ENCODE measurements at regions not wholly inside any gene's neighbourhood (a gene's known extent, or its start where the extent isn't known, plus 50 kb on each side); places are given as distances from the start of the nearest gene placed in this dataset.

DNA sequence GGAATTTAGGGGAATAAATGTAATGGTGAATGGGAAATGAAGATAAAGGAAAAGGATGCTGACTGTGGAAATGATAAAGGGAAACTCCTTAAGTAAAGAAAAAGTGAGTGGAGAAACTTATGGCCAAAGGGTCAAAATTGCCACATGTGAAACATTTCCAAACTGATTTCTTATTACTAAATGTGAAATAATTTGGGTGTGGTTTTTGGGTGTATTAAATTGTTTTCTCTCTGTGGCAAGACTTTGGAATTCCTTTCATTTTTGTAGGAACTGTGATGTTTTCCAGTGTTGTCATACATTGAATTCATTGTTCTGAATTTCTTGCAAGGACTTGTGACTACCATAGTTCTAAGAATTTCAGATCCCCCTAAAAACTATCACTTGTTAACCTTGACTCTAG lies 1891.5 kb upstream of the SEL1L start:
- DNase-seq (ENCODE audit: low spot score): no peak
- ChIA-PET CTCF (no interaction called here), POLR2A (no interaction called here)
- TF ChIP-seq ESRRA (CRISPR knock-in tag; IDR thresholded peaks at IDR 0.05; ENCODE audit: borderline replicate concordance): no peak
- no peak for TF ChIP-seq ARID4B (CRISPR knock-in tag; IDR thresholded peaks at IDR 0.05; ENCODE audit: borderline replicate concordance)
- no peak for TF ChIP-seq ZNF281 (CRISPR knock-in tag; IDR thresholded peaks at IDR 0.05)
- Mint-ChIP-seq H3K27ac (no peak overlapping the region; the same call in 1 of the 2 replicates), H3K27me3 (ENCODE audit: low read depth) (no peaks in the 10 kb centered on the region), H3K36me3 (no peaks in the 10 kb centered on the region), H3K4me3 (no peak overlapping the region), H3K4me1 (peaks cover 8% of the 10 kb centered on the region), H3K9me3 (no peaks in the 10 kb centered on the region)
- ATAC-seq: no peak

GRCh38 chr14:83425706-83426105 lies 1892.1 kb upstream of the SEL1L start:
- H3K4me3 Mint-ChIP-seq: no peak overlapping the region
- no peak for DNase-seq (ENCODE audit: low spot score)
- TF ChIP-seq, protein P1, sequence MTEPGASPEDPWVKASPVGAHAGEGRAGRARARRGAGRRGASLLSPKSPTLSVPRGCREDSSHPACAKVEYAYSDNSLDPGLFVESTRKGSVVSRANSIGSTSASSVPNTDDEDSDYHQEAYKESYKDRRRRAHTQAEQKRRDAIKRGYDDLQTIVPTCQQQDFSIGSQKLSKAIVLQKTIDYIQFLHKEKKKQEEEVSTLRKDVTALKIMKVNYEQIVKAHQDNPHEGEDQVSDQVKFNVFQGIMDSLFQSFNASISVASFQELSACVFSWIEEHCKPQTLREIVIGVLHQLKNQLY (CRISPR knock-in tag; IDR thresholded peaks at IDR 0.05): no peak
- no peak for TF ChIP-seq ERG (CRISPR knock-in tag; IDR thresholded peaks at IDR 0.05)
- TF ChIP-seq MYBL2 (CRISPR knock-in tag; IDR thresholded peaks at IDR 0.05): no peak
- TF ChIP-seq, protein P2, sequence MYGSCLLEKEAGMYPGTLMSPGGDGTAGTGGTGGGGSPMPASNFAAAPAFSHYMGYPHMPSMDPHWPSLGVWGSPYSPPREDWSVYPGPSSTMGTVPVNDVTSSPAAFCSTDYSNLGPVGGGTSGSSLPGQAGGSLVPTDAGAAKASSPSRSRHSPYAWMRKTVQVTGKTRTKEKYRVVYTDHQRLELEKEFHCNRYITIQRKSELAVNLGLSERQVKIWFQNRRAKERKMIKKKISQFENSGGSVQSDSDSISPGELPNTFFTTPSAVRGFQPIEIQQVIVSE (CRISPR knock-in tag; IDR thresholded peaks at IDR 0.05; ENCODE audit: borderline replicate concordance): no peak
- TF ChIP-seq HMGA2 (CRISPR knock-in tag; IDR thresholded peaks at IDR 0.05): no peak
- no peak for TF ChIP-seq TP53 (CRISPR knock-in tag; IDR thresholded peaks at IDR 0.05)
- no peak for TF ChIP-seq NFATC4 (CRISPR knock-in tag; IDR thresholded peaks at IDR 0.05)
- TF ChIP-seq IRF2 (CRISPR knock-in tag; IDR thresholded peaks at IDR 0.05; ENCODE audit: borderline replicate concordance, low read depth): no peak
- TF ChIP-seq CBFB (CRISPR knock-in tag; IDR thresholded peaks at IDR 0.05; ENCODE audit: low read depth): no peak
- TF ChIP-seq ATF2 (CRISPR knock-in tag; IDR thresholded peaks at IDR 0.05; ENCODE audit: borderline replicate concordance, low read depth): no peak
- no peak for TF ChIP-seq JUN (CRISPR knock-in tag; IDR thresholded peaks at IDR 0.05)
- no peak for TF ChIP-seq STAT6 (CRISPR knock-in tag; conservative IDR thresholded peaks at IDR 0.05; ENCODE audit: low read depth)
- TF ChIP-seq, protein P3, sequence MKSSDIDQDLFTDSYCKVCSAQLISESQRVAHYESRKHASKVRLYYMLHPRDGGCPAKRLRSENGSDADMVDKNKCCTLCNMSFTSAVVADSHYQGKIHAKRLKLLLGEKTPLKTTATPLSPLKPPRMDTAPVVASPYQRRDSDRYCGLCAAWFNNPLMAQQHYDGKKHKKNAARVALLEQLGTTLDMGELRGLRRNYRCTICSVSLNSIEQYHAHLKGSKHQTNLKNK (CRISPR knock-in tag; IDR thresholded peaks at IDR 0.05): no peak
- no peak for TF ChIP-seq JAZF1 (CRISPR knock-in tag; IDR thresholded peaks at IDR 0.05)
- TF ChIP-seq FOXJ3 (CRISPR knock-in tag; IDR thresholded peaks at IDR 0.05; ENCODE audit: borderline replicate concordance): no peak
- no peak for TF ChIP-seq NR1H2 (CRISPR knock-in tag; IDR thresholded peaks at IDR 0.05)

More at GRCh38 chr14:83425706-83426105, 1892.1 kb upstream of the SEL1L start:
- Mint-ChIP-seq H3K27ac (no peak overlapping the region), H3K27me3 (ENCODE audit: low read depth) (no peaks in the 10 kb centered on the region), H3K9me3 (no peaks in the 10 kb centered on the region), H3K4me1 (peaks cover 8% of the 10 kb centered on the region), H3K36me3 (no peaks in the 10 kb centered on the region)
- ChIA-PET POLR2A (no interaction called here), CTCF (no interaction called here)
- no peak for ATAC-seq

All from WTC11 (cell line).